AG04450 (cell line): ENCODE measurements at regions not wholly inside any gene's neighbourhood (a gene's known extent, or its start where the extent isn't known, plus 50 kb on each side); places are given as distances from the start of the nearest gene placed in this dataset.

Experiments used
- CTCF ChIA-PET: fragments of 300-600, 350-600 bp; formaldehyde crosslinking; extraction: SDS; loops from one replicate; lab custom pipeline; 2022; ENCODE audit warnings: antibody characterized with exemption, inconsistent platforms; lab: Charles Lee
- POLR2A ChIA-PET: fragments of 350-600 bp; formaldehyde crosslinking; extraction: SDS; loops from one replicate; lab custom pipeline; 2021; ENCODE audit warnings: antibody characterized with exemption, inconsistent platforms; lab: Yijun Ruan, JAX
- DNase-seq: peaks from one replicate; pipeline ENCODE4 v3.0.0-alpha.2; 2011; ENCODE audit warnings: low read depth, low spot score
- H3K27ac ChIP-seq: one replicate; pipeline ENCODE4 v1.5.1; 2012; ENCODE audit warnings: low read depth, low read length, control low read depth
- H3K27me3 ChIP-seq: one replicate; pipeline ENCODE4 v1.6.0; 2012; ENCODE audit warnings: low read length; ENCODE audit not compliant: control insufficient read depth, insufficient read depth
- H3K4me3 ChIP-seq: 2 replicates; pipeline ENCODE4 v1.5.1; 2011; ENCODE audit warnings: mild to moderate bottlenecking, low read depth, low read length, control low read depth
- H3K9me3 ChIP-seq: 2 replicates; pipeline ENCODE4 v1.5.1; 2012; ENCODE audit warnings: low read length; ENCODE audit not compliant: control insufficient read depth, insufficient read depth
- TF ChIP-seq, protein P1 (sequence below): IDR thresholded peaks from 2 replicates; pipeline ENCODE4 v1.5.1; 2011; ENCODE audit warnings: low read depth, low read length, control low read depth, inconsistent platforms

DNA sequence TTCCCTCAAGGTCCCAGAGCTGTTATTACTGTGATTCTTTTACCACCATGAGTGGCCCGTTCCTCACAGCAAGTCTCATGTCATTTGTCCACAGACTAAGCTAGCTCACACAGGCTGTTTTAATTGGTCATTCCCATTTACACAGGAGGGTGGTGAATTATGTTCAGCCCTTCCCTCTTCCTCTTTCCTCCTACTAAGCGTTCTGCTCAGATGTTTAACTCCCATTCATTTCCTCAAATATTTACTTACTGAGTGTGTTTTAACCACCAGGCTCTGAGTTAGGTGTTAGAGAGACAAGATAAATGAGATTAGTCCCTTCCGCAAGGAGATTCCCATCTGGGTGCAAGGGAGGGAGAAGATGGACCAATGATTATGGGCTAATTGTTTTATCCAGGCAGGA, 403.6 kb upstream of the ACVR2A start:
- DNase-seq: no peak
- CTCF ChIA-PET: no interaction called here
- no peaks in the 10 kb centered on the region for H3K9me3 ChIP-seq
- H3K27ac ChIP-seq: no peak overlapping the region
- TF ChIP-seq, protein P1, sequence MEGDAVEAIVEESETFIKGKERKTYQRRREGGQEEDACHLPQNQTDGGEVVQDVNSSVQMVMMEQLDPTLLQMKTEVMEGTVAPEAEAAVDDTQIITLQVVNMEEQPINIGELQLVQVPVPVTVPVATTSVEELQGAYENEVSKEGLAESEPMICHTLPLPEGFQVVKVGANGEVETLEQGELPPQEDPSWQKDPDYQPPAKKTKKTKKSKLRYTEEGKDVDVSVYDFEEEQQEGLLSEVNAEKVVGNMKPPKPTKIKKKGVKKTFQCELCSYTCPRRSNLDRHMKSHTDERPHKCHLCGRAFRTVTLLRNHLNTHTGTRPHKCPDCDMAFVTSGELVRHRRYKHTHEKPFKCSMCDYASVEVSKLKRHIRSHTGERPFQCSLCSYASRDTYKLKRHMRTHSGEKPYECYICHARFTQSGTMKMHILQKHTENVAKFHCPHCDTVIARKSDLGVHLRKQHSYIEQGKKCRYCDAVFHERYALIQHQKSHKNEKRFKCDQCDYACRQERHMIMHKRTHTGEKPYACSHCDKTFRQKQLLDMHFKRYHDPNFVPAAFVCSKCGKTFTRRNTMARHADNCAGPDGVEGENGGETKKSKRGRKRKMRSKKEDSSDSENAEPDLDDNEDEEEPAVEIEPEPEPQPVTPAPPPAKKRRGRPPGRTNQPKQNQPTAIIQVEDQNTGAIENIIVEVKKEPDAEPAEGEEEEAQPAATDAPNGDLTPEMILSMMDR: no peak
- no peaks in the 10 kb centered on the region for H3K27me3 ChIP-seq
- POLR2A ChIA-PET: no interaction called here
- no peak overlapping the region for H3K4me3 ChIP-seq

DNA sequence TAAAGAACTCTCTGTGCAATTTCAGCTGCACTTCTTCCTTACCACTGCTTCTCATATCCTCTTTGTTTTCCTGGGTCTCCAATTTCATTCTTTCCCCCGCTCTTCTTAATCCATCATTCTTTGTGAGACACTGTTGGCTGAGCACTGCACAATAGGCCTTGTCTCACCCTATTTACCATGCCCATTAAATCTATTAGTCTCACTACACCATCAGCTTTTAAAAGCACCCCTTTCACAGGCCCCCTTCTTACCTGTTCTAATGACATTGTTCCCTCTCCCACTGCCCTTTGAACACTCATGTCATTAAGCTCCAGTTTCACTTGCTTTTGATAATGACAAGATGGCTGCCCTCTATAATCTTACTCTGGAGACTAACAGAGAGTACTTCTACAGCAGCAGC, 404.1 kb upstream of the ACVR2A start:
- no peaks in the 10 kb centered on the region for H3K27me3 ChIP-seq
- H3K9me3 ChIP-seq: no peaks in the 10 kb centered on the region
- no peak overlapping the region for H3K4me3 ChIP-seq
- TF ChIP-seq, protein P1: no peak
- ChIA-PET POLR2A (no interaction called here), CTCF (no interaction called here)
- H3K27ac ChIP-seq: no peak overlapping the region
- no peak for DNase-seq

DNA sequence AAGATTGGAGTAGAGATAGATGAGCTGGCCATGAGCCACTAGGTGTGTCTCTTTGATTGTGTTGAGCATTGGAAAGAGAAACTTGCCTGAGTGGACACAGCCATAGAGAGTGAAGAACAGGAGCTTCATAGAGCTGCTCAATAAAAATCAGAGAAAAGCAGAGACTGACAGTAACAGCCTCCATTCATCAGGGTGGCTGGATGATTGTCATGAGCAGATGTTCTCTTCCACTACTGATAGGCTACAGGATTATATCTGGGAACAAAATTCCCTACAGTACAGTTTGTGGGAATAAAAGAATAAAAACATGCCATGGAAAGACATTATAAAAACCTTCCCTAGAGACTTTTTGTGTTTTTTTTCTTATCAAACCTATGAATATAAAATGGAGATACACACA, 404.8 kb upstream of the ACVR2A start:
- ChIA-PET POLR2A (no interaction called here), CTCF (no interaction called here)
- Histone ChIP-seq H3K9me3 (no peaks in the 10 kb centered on the region), H3K27ac (no peak overlapping the region), H3K27me3 (no peaks in the 10 kb centered on the region), H3K4me3 (no peak overlapping the region)
- TF ChIP-seq, protein P1: no peak
- DNase-seq: no peak

DNA sequence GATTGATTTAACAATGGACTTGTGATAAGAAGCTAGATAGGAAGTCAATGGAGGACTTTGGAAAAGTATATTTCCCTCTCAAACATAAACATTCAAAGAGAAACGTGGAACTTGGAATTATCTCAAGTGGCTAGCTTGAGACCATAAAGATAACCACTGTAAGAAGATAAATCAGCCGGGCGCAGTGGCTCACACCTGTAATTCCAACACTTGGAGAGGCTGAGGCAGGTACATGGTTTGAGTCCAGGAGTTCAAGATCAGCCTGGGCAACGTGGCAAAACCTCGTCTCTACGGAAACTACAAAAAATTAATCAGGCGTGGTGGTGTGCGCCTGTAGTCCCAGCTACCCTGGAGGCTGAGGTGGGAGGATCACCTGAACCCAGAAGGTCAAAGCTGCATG, 405.9 kb upstream of the ACVR2A start:
- H3K27me3 ChIP-seq: no peaks in the 10 kb centered on the region
- H3K9me3 ChIP-seq: no peaks in the 10 kb centered on the region
- H3K27ac ChIP-seq: no peak overlapping the region
- DNase-seq: no peak
- TF ChIP-seq, protein P1: no peak
- CTCF ChIA-PET: no interaction called here
- POLR2A ChIA-PET: no interaction called here
- H3K4me3 ChIP-seq: no peak overlapping the region

DNA sequence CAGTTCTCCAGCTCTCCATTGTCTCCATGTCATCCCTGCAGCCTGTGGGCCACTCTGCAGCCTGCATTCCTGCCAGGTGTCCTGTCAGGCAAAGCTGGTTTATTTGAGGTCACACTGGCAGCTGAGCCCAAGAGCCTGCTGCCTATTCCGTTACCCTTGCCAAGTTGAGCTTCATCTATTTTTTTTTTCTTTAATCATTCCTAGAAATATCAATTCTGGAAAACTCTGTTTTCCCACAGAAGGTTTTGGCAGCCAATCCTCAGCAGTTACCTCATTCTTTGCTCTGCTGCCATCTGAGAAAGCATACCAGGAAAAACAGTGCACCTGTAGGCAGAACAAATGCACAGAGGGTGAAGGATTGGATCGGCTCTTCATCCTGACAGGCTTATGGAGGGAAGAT, 411.0 kb upstream of the ACVR2A start:
- Histone ChIP-seq H3K27ac (no peak overlapping the region), H3K9me3 (no peaks in the 10 kb centered on the region), H3K27me3 (no peaks in the 10 kb centered on the region), H3K4me3 (no peak overlapping the region)
- ChIA-PET CTCF (no interaction called here), POLR2A (no interaction called here)
- TF ChIP-seq, protein P1: no peak
- no peak for DNase-seq
